IMR-90 (cell line): ENCODE measurements at regions not wholly inside any gene's neighbourhood (a gene's known extent, or its start where the extent isn't known, plus 50 kb on each side); places are given as distances from the start of the nearest gene placed in this dataset.

Experiments
- ATAC-seq: fragments of 200-7000 bp; cut with Tn5 transposase; 2 replicates; pipeline ENCODE4 v1.9.1; 2020; ENCODE audit warnings: low read depth, mild to moderate bottlenecking, moderate library complexity
- BruUV-seq: library from RNA; stranded (reverse); fragments of 400-500 nt; replicated peaks from 2 replicates; lab custom pipeline; 2021; lab: Mats Ljungman, UMichigan
- CTCF ChIA-PET: fragments of 300-600 bp; formaldehyde crosslinking; extraction: SDS; loops from one replicate; lab custom pipeline; 2021; ENCODE audit warnings: antibody characterized with exemption; lab: Yijun Ruan, JAX
- POLR2A ChIA-PET: fragments of 300-600 bp; sonication (Branson Sonifier 250); formaldehyde crosslinking; loops from one replicate; lab custom pipeline; 2022; ENCODE audit warnings: antibody characterized with exemption; ENCODE audit not compliant: unreplicated experiment; lab: Charles Lee
- DNase-seq: peaks from one replicate; pipeline ENCODE4 v3.0.0; 2013
- H2AFZ ChIP-seq: replicated peaks from 2 replicates; pipeline ENCODE3; 2013; ENCODE audit warnings: low read length, mild to moderate bottlenecking; ENCODE audit not compliant: poor library complexity
- H2AK5ac ChIP-seq: 2 replicates; pipeline ENCODE4 v1.6.1; 2013; ENCODE audit warnings: low read depth, low read length, inconsistent platforms
- H2AK9ac ChIP-seq: replicated peaks from 2 replicates; pipeline ENCODE3; 2013; ENCODE audit warnings: mild to moderate bottlenecking, low read depth, low read length, moderate library complexity; ENCODE audit not compliant: poor library complexity
- H2BK120ac ChIP-seq: 2 replicates; pipeline ENCODE4 v1.6.1; 2013; ENCODE audit warnings: low read depth, low read length, inconsistent platforms
- H2BK15ac ChIP-seq: 3 replicates; pipeline ENCODE4 v1.6.1; 2013; ENCODE audit warnings: low read depth, low read length, inconsistent platforms
- H2BK20ac ChIP-seq: 2 replicates; pipeline ENCODE4 v1.6.1; 2013; ENCODE audit warnings: low read depth, mild to moderate bottlenecking, inconsistent platforms, low read length, moderate library complexity
- H2BK5ac ChIP-seq: 2 replicates; pipeline ENCODE4 v1.6.1; 2013; ENCODE audit warnings: mild to moderate bottlenecking, low read depth, low read length, inconsistent platforms; ENCODE audit not compliant: poor library complexity, severe bottlenecking
- H3K14ac ChIP-seq: replicated peaks from 2 replicates; pipeline ENCODE4 v1.6.1; 2013; ENCODE audit warnings: low read depth, low read length, inconsistent platforms
- H3K18ac ChIP-seq: 2 replicates; pipeline ENCODE4 v1.6.1; 2013; ENCODE audit warnings: low read depth, low read length, control low read depth
- H3K23ac ChIP-seq: 2 replicates; pipeline ENCODE4 v1.6.1; 2013; ENCODE audit warnings: low read depth, low read length, inconsistent platforms
- H3K27ac ChIP-seq: 2 replicates; pipeline ENCODE4 v1.5.1; 2013; ENCODE audit warnings: mild to moderate bottlenecking, control low read depth, low read length; ENCODE audit not compliant: insufficient read depth
- H3K27me3 ChIP-seq: 2 replicates; pipeline ENCODE4 v1.6.1; 2013; ENCODE audit warnings: low read length; ENCODE audit not compliant: control insufficient read depth, insufficient read depth
- H3K36me3 ChIP-seq: 2 replicates; pipeline ENCODE4 v1.6.1; 2013; ENCODE audit warnings: low read length, mixed read lengths; ENCODE audit not compliant: control insufficient read depth, insufficient read depth
- H3K4ac ChIP-seq: 2 replicates; pipeline ENCODE4 v1.6.1; 2013; ENCODE audit warnings: low read depth, low read length, inconsistent platforms
- H3K4me1 ChIP-seq: 2 replicates; pipeline ENCODE4 v1.6.1; 2013; ENCODE audit warnings: low read length, mixed read lengths; ENCODE audit not compliant: control insufficient read depth, insufficient read depth
- H3K4me2 ChIP-seq: 2 replicates; pipeline ENCODE4 v1.6.1; 2013; ENCODE audit warnings: low read depth, mild to moderate bottlenecking, control low read depth, low read length, moderate library complexity
- H3K4me3 ChIP-seq: 2 replicates; pipeline ENCODE4 v1.5.1; 2013; ENCODE audit warnings: low read depth, mild to moderate bottlenecking, control low read depth, low read length, moderate library complexity; ENCODE audit not compliant: insufficient read depth
- H3K56ac ChIP-seq: 2 replicates; pipeline ENCODE4 v1.6.1; 2013; ENCODE audit warnings: low read length, inconsistent platforms; ENCODE audit not compliant: insufficient read depth; ENCODE audit errors: extremely low read depth
- H3K79me1 ChIP-seq, 2 experiments: 2 replicates each; pipeline ENCODE4 v1.6.1; 2013; ENCODE audit warnings: low read length in 2 of 2, inconsistent platforms in 1 of 2, low read depth in 1 of 2
- H3K9ac ChIP-seq: 2 replicates; pipeline ENCODE4 v1.6.1; 2013; ENCODE audit warnings: low read depth, low read length, control low read depth
- H3K9me1 ChIP-seq: 2 replicates; pipeline ENCODE4 v1.6.1; 2013; ENCODE audit warnings: low read length, inconsistent platforms; ENCODE audit not compliant: insufficient read depth
- H3K9me3 ChIP-seq: 2 replicates; pipeline ENCODE4 v1.6.1; 2013; ENCODE audit warnings: low read length; ENCODE audit not compliant: control insufficient read depth, insufficient read depth
- H4K20me1 ChIP-seq: 2 replicates; pipeline ENCODE4 v1.6.1; 2013; ENCODE audit warnings: low read length, inconsistent platforms; ENCODE audit not compliant: insufficient read depth
- H4K5ac ChIP-seq: 2 replicates; pipeline ENCODE4 v1.6.1; 2013; ENCODE audit warnings: mild to moderate bottlenecking, low read depth, low read length, control low read depth
- H4K8ac ChIP-seq, 2 experiments: 2 replicates each; pipeline ENCODE4 v1.6.1; 2013; ENCODE audit warnings: low read depth in 2 of 2, low read length in 2 of 2, control low read depth in 1 of 2, inconsistent platforms in 1 of 2
- H4K91ac ChIP-seq: 2 replicates; pipeline ENCODE4 v1.6.1; 2013; ENCODE audit warnings: low read depth, low read length, inconsistent platforms; ENCODE audit not compliant: insufficient read depth
- BHLHE40 ChIP-seq: fragments of 150-350 bp; IDR thresholded peaks from 2 replicates; pipeline ENCODE4 v1.6.1; 2016; ENCODE audit warnings: mild to moderate bottlenecking, low read depth, low read length
- CEBPB ChIP-seq: IDR thresholded peaks from 2 replicates; pipeline ENCODE4 v1.6.1; 2012; ENCODE audit warnings: low read depth, low read length, improper control_type of control experiment
- ELK1 ChIP-seq: fragments of 150-350 bp; IDR thresholded peaks from 2 replicates; pipeline ENCODE4 v1.6.1; 2016; ENCODE audit warnings: low read depth, mild to moderate bottlenecking, low read length, moderate library complexity, borderline replicate concordance
- FOS ChIP-seq: fragments of 150-350 bp; IDR thresholded peaks from 2 replicates; pipeline ENCODE4 v1.6.1; 2016; ENCODE audit warnings: low read depth, low read length
- MAFK ChIP-seq: IDR thresholded peaks from 2 replicates; pipeline ENCODE4 v1.6.1; 2012; ENCODE audit warnings: low read depth, low read length, improper control_type of control experiment
- MAZ ChIP-seq: IDR thresholded peaks from 2 replicates; pipeline ENCODE4 v1.6.1; 2012; ENCODE audit warnings: low read depth, mild to moderate bottlenecking, low read length, improper control_type of control experiment, moderate library complexity, borderline replicate concordance
- NFE2L2 ChIP-seq: fragments of 150-350 bp; IDR thresholded peaks from 2 replicates; pipeline ENCODE4 v1.6.1; 2016; ENCODE audit warnings: low read depth, mild to moderate bottlenecking, low read length
- POLR2A ChIP-seq: IDR thresholded peaks from 2 replicates; pipeline ENCODE4 v1.6.1; 2012; ENCODE audit warnings: mild to moderate bottlenecking, low read depth, low read length
- RAD21 ChIP-seq: IDR thresholded peaks from 2 replicates; pipeline ENCODE4 v1.6.1; 2012; ENCODE audit warnings: low read length, improper control_type of control experiment
- RCOR1 ChIP-seq: IDR thresholded peaks from 2 replicates; pipeline ENCODE4 v1.6.1; 2012; ENCODE audit warnings: mild to moderate bottlenecking, low read length, improper control_type of control experiment; ENCODE audit not compliant: insufficient replicate concordance
- SMC3 ChIP-seq: fragments of 150-350 bp; IDR thresholded peaks from 2 replicates; pipeline ENCODE4 v1.6.1; 2016; ENCODE audit warnings: low read depth, mild to moderate bottlenecking, antibody characterized with exemption, low read length, moderate library complexity
- USF2 ChIP-seq: fragments of 150-350 bp; IDR thresholded peaks from 2 replicates; pipeline ENCODE4 v1.6.1; 2017; ENCODE audit warnings: mild to moderate bottlenecking, antibody characterized with exemption, low read length, low read depth
- dilution Hi-C: fragments of 300-500 bp; cut with HindIII; formaldehyde crosslinking; loops from one replicate; pipeline ENCODE4 v1.14.3; 2018; ENCODE audit warnings: low sequenced_read_pairs; ENCODE audit not compliant: unreplicated experiment
- in situ Hi-C: fragments of 300-500 bp; cut with MboI; formaldehyde crosslinking; loops from 3 replicates; pipeline ENCODE4 v1.14.3; 2019; ENCODE audit warnings: low sequenced_read_pairs, inconsistent platforms, mixed read lengths
- intact Hi-C: fragments of 100-400 bp; cut with micrococcal nuclease; formaldehyde crosslinking; loops from 2 replicates; pipeline ENCODE4 v1.10.0; 2022
- TF ChIP-seq, protein P1 (sequence below): conservative IDR thresholded peaks from 2 replicates; pipeline ENCODE4 v1.5.1; 2012; ENCODE audit warnings: mild to moderate bottlenecking, low read depth, low read length, improper control_type of control experiment

DNA sequence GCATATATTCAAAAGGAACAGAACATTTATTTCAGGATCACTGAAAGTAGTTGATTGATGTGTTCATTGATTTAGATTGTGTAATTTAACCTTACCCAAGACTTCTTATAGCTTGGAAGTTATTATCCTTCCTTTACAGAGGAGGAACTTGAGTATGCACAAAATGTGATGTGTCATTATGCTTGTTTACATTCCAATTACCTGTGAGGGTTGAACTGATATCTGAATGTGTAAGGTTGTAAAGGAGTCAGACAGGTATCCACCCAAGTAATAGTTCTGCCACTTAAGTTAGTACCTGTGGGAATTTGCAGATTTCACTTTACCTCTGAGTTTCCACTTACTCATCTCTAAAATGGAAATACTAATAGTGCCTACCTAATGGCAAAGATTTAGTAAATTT is 668.2 kb downstream of the DOK5 start:
- BruUV-seq = no TSS peak
- Histone ChIP-seq H3K14ac (no peak overlapping the region), H2AK5ac (no peak overlapping the region), H3K56ac (no peak overlapping the region), H3K4ac (no peak overlapping the region), H2BK15ac (no peak overlapping the region), H3K27me3 (no peaks in the 10 kb centered on the region), H4K8ac (no peak overlapping the region), H4K20me1 (no peaks in the 10 kb centered on the region), H2BK5ac (no peak overlapping the region), H3K36me3 (no peaks in the 10 kb centered on the region), H3K4me2 (no peak overlapping the region), H3K79me1 (no peaks in the 10 kb centered on the region), H4K91ac (no peak overlapping the region), H4K5ac (no peak overlapping the region), H3K23ac (no peak overlapping the region), H3K9ac (no peak overlapping the region), H3K18ac (no peak overlapping the region), H3K4me1 (no peaks in the 10 kb centered on the region), H3K9me3 (peaks cover 5% of the 10 kb centered on the region), H3K27ac (no peak overlapping the region), H3K4me3 (no peak overlapping the region), H2BK120ac (no peak overlapping the region), H2BK20ac (no peak overlapping the region), H3K9me1 (no peaks in the 10 kb centered on the region), H2AFZ (no peak overlapping the region), H2AK9ac (no peak overlapping the region)
- TF ChIP-seq MAFK (no peak), RCOR1 (no peak), NFE2L2 (no peak), POLR2A (no peak), FOS (no peak), RAD21 (no peak), CEBPB (no peak), USF2 (no peak), BHLHE40 (no peak), SMC3 (no peak), ELK1 (no peak), MAZ (no peak)
- TF ChIP-seq, protein P1, sequence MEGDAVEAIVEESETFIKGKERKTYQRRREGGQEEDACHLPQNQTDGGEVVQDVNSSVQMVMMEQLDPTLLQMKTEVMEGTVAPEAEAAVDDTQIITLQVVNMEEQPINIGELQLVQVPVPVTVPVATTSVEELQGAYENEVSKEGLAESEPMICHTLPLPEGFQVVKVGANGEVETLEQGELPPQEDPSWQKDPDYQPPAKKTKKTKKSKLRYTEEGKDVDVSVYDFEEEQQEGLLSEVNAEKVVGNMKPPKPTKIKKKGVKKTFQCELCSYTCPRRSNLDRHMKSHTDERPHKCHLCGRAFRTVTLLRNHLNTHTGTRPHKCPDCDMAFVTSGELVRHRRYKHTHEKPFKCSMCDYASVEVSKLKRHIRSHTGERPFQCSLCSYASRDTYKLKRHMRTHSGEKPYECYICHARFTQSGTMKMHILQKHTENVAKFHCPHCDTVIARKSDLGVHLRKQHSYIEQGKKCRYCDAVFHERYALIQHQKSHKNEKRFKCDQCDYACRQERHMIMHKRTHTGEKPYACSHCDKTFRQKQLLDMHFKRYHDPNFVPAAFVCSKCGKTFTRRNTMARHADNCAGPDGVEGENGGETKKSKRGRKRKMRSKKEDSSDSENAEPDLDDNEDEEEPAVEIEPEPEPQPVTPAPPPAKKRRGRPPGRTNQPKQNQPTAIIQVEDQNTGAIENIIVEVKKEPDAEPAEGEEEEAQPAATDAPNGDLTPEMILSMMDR = no peak
- in situ Hi-C loops = no loop called here
- DNase-seq (no peak), ATAC-seq (no peak)
- dilution Hi-C loops = no loop called here
- ChIA-PET CTCF (no interaction called here), POLR2A (no interaction called here)
- intact Hi-C loops = no loop called here
